HG03196 (cell line): ENCODE measurements at regions not wholly inside any gene's neighbourhood (a gene's known extent, or its start where the extent isn't known, plus 50 kb on each side); places are given as distances from the start of the nearest gene placed in this dataset.
"Not testable (repeated sequence)": the region's sequence is repeated elsewhere in the genome, so short reads cannot be mapped to it uniquely, and the experiment has no call there.

Experiments used
- ATAC-seq: cut with Tn5 transposase; IDR thresholded peaks from one replicate; pipeline ENCODE4 v1.9.1; 2021; ENCODE audit not compliant: unreplicated experiment

GRCh38 chr7:14973712-14974428 is 71.3 kb upstream of the DGKB start:
- peak; percentile 73 for ATAC-seq

GRCh38 chr7:14971678-14972077 is 69.1 kb upstream of the DGKB start:
- not testable (repeated sequence) for ATAC-seq

- ATAC-seq, result not testable (repeated sequence)
Observed at GRCh38 chr7:14967376-14967775, 64.8 kb upstream of the DGKB start.

GRCh38 chr7:14962778-14963177 is 60.2 kb upstream of the DGKB start:
- ATAC-seq, result no peak

GRCh38 chr7:14960721-14961120 is 58.2 kb upstream of the DGKB start:
- no peak for ATAC-seq

GRCh38 chr7:14959339-14959738 is 56.8 kb upstream of the DGKB start:
- ATAC-seq, result no peak

GRCh38 chr7:14954035-14954434 is 51.5 kb upstream of the DGKB start:
- no peak for ATAC-seq
